Activated CD4-positive, alpha-beta T cell treated with anti-CD3 and anti-CD28 coated beads, Interleukin-2, amount 50 U/mL, for 24 hours (primary cell): ENCODE measurements at regions not wholly inside any gene's neighbourhood (a gene's known extent, or its start where the extent isn't known, plus 50 kb on each side); places are given as distances from the start of the nearest gene placed in this dataset.
"Not testable (repeated sequence)": the region's sequence is repeated elsewhere in the genome, so short reads cannot be mapped to it uniquely, and the experiment has no call there.

Experiments
- DNase-seq, 2 donors: peaks; one replicate each; pipeline ENCODE4 v3.0.0-alpha.2; 2020; ENCODE audit warnings: low read depth in 1 of 2, low spot score in 1 of 2

GRCh38 chr6:92737983-92738382, 681.4 kb downstream of the EPHA7 start:
- DNase-seq, result no peak

- no peak for DNase-seq
These were observed 695.9 kb downstream of the EPHA7 start for GRCh38 chr6:92723390-92723931.

- DNase-seq, result no peak
These were observed 699.6 kb downstream of the EPHA7 start for GRCh38 chr6:92719773-92720172.

GRCh38 chr6:92716638-92717037, 702.7 kb downstream of the EPHA7 start:
- DNase-seq, result no peak

GRCh38 chr6:92715991-92716390, 703.4 kb downstream of the EPHA7 start:
- DNase-seq, result no peak

GRCh38 chr6:92714346-92714745, 705.0 kb downstream of the EPHA7 start:
- DNase-seq, result no peak

GRCh38 chr6:92710048-92710447, 709.3 kb downstream of the EPHA7 start:
- no peak for DNase-seq

GRCh38 chr6:92708945-92709344, 710.4 kb downstream of the EPHA7 start:
- no peak for DNase-seq

GRCh38 chr6:92708270-92708669, 711.1 kb downstream of the EPHA7 start:
- no peak for DNase-seq

GRCh38 chr6:92706976-92707375, 712.4 kb downstream of the EPHA7 start:
- DNase-seq, result no peak

- DNase-seq, result no peak
These were observed 717.8 kb downstream of the EPHA7 start for GRCh38 chr6:92701425-92702096.

GRCh38 chr6:92700411-92700810, 718.9 kb downstream of the EPHA7 start:
- DNase-seq, result no peak

- DNase-seq, result no peak
These were observed 728.3 kb downstream of the EPHA7 start for GRCh38 chr6:92690997-92691599.

- DNase-seq, result no peak
These were observed 731.0 kb downstream of the EPHA7 start for GRCh38 chr6:92688342-92688741.

- no peak for DNase-seq
These were observed 732.1 kb downstream of the EPHA7 start for GRCh38 chr6:92687278-92687677.

- DNase-seq, result no peak
These were observed 735.0 kb downstream of the EPHA7 start for GRCh38 chr6:92684386-92684785.

GRCh38 chr6:92683748-92684147, 735.6 kb downstream of the EPHA7 start:
- DNase-seq, result no peak

- no peak for DNase-seq
These were observed 736.6 kb downstream of the EPHA7 start for GRCh38 chr6:92682516-92683398.

- no peak for DNase-seq
These were observed 738.0 kb downstream of the EPHA7 start for GRCh38 chr6:92681401-92681800.

- DNase-seq, result not testable (repeated sequence)
These were observed 747.9 kb downstream of the EPHA7 start for GRCh38 chr6:92671462-92671861.

- no peak for DNase-seq
These were observed 751.5 kb downstream of the EPHA7 start for GRCh38 chr6:92667843-92668242.
